ENCODE measurements at regions not wholly inside any gene's neighbourhood (a gene's known extent, or its start where the extent isn't known, plus 50 kb on each side); places are given as distances from the start of the nearest gene placed in this dataset.
A peak's percentile ranks its signal among the peaks of the same experiment; 100 is the strongest.
"Not testable (repeated sequence)": the region's sequence is repeated elsewhere in the genome, so short reads cannot be mapped to it uniquely, and the experiment has no call there.

GRCh38 chr9:103319979-103320378 lies 324.8 kb downstream of the CYLC2 start:
- peaks cover 2% of the 10 kb centered on the region for H3K9me3 ChIP-seq (ENCODE audit: control insufficient read depth, low read length)
- no peak overlapping the region for H3K9ac ChIP-seq (ENCODE audit: low read length)
- no peaks in the 10 kb centered on the region for H3K36me3 ChIP-seq (ENCODE audit: control insufficient read depth, insufficient read depth, low read length, severe bottlenecking)
- H3K27me3 ChIP-seq (replicated peaks; ENCODE audit: control insufficient read depth, insufficient read depth, low read length) = no peaks in the 10 kb centered on the region
- DNase-seq (ENCODE audit: low read depth) = no peak
- no peaks in the 10 kb centered on the region for H3K4me1 ChIP-seq (ENCODE audit: control insufficient read depth, insufficient read depth, low read length)
- H3K4me3 ChIP-seq (ENCODE audit: low read length) = no peak overlapping the region

DNA sequence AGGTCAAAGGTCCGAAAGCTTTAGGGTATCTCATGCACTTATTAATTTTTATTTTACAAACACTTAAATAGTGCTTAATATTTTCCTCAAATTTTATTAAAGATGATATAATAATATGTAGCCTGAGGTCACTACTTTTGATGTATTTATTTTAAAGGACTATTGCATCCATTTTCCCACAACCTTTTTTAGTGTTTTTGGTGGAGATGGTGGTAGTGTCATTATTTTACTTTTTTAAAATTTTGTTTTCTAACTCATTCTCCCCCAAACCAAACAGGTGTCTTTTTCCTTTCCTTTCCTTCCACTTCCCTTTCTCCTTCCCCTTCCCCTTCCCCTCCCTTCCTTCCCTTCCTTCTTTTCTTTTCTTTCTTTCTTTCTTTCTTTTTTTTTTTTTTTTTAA lies 328.6 kb downstream of the CYLC2 start:
- H3K4me3 ChIP-seq (ENCODE audit: low read length) = no peak overlapping the region
- H3K9ac ChIP-seq (ENCODE audit: low read length) = no peak overlapping the region

GRCh38 chr9:103335461-103335860 lies 340.3 kb downstream of the CYLC2 start:
- Histone ChIP-seq H3K4me3 (ENCODE audit: low read length) (no peak overlapping the region), H3K9ac (ENCODE audit: low read length) (no peak overlapping the region), H3K36me3 (ENCODE audit: control insufficient read depth, insufficient read depth, low read length, severe bottlenecking) (no peaks in the 10 kb centered on the region), H3K27me3 (replicated peaks; ENCODE audit: control insufficient read depth, insufficient read depth, low read length) (no peaks in the 10 kb centered on the region), H3K9me3 (ENCODE audit: control insufficient read depth, low read length) (no peaks in the 10 kb centered on the region), H3K4me1 (ENCODE audit: control insufficient read depth, insufficient read depth, low read length) (no peaks in the 10 kb centered on the region)
- DNase-seq (ENCODE audit: low read depth) = no peak

More for the DNA sequence above, 328.6 kb downstream of the CYLC2 start:
- Histone ChIP-seq H3K9me3 (ENCODE audit: control insufficient read depth, low read length) (peaks cover 2% of the 10 kb centered on the region), H3K27me3 (replicated peaks; ENCODE audit: control insufficient read depth, insufficient read depth, low read length) (no peaks in the 10 kb centered on the region), H3K36me3 (ENCODE audit: control insufficient read depth, insufficient read depth, low read length, severe bottlenecking) (no peaks in the 10 kb centered on the region), H3K4me1 (ENCODE audit: control insufficient read depth, insufficient read depth, low read length) (no peaks in the 10 kb centered on the region)
- DNase-seq (ENCODE audit: low read depth) = no peak

- Histone ChIP-seq H3K36me3 (ENCODE audit: control insufficient read depth, insufficient read depth, low read length, severe bottlenecking) (no peaks in the 10 kb centered on the region), H3K4me3 (ENCODE audit: low read length) (no peak overlapping the region), H3K27me3 (replicated peaks; ENCODE audit: control insufficient read depth, insufficient read depth, low read length) (no peaks in the 10 kb centered on the region), H3K9ac (ENCODE audit: low read length) (no peak overlapping the region), H3K4me1 (ENCODE audit: control insufficient read depth, insufficient read depth, low read length) (no peaks in the 10 kb centered on the region), H3K9me3 (ENCODE audit: control insufficient read depth, low read length) (peaks cover 4% of the 10 kb centered on the region)
- no peak for DNase-seq (ENCODE audit: low read depth)
Measured at GRCh38 chr9:103355000-103355399, 359.9 kb downstream of the CYLC2 start.

- H3K9me3 ChIP-seq (ENCODE audit: control insufficient read depth, low read length); H3K36me3 ChIP-seq (ENCODE audit: control insufficient read depth, insufficient read depth, low read length, severe bottlenecking); H3K4me3 ChIP-seq (ENCODE audit: low read length); H3K27me3 ChIP-seq (replicated peaks; ENCODE audit: control insufficient read depth, insufficient read depth, low read length); DNase-seq (ENCODE audit: low read depth); H3K9ac ChIP-seq (ENCODE audit: low read length); H3K4me1 ChIP-seq (ENCODE audit: control insufficient read depth, insufficient read depth, low read length): not testable (repeated sequence)
Measured at GRCh38 chr9:103357980-103358379, 362.8 kb downstream of the CYLC2 start.

- no peaks in the 10 kb centered on the region for H3K4me1 ChIP-seq (ENCODE audit: control insufficient read depth, insufficient read depth, low read length)
- DNase-seq (ENCODE audit: low read depth) = no peak
- no peaks in the 10 kb centered on the region for H3K9me3 ChIP-seq (ENCODE audit: control insufficient read depth, low read length)
- no peak overlapping the region for H3K4me3 ChIP-seq (ENCODE audit: low read length)
- no peaks in the 10 kb centered on the region for H3K27me3 ChIP-seq (replicated peaks; ENCODE audit: control insufficient read depth, insufficient read depth, low read length)
- H3K36me3 ChIP-seq (ENCODE audit: control insufficient read depth, insufficient read depth, low read length, severe bottlenecking) = no peaks in the 10 kb centered on the region
- no peak overlapping the region for H3K9ac ChIP-seq (ENCODE audit: low read length)
Measured at GRCh38 chr9:103361906-103362305, 366.8 kb downstream of the CYLC2 start.

- no peak for DNase-seq (ENCODE audit: low read depth)
- no peak overlapping the region for H3K4me3 ChIP-seq (ENCODE audit: low read length)
- no peaks in the 10 kb centered on the region for H3K4me1 ChIP-seq (ENCODE audit: control insufficient read depth, insufficient read depth, low read length)
- no peaks in the 10 kb centered on the region for H3K9me3 ChIP-seq (ENCODE audit: control insufficient read depth, low read length)
- H3K36me3 ChIP-seq (ENCODE audit: control insufficient read depth, insufficient read depth, low read length, severe bottlenecking) = no peaks in the 10 kb centered on the region
- H3K9ac ChIP-seq (ENCODE audit: low read length) = no peak overlapping the region
- no peaks in the 10 kb centered on the region for H3K27me3 ChIP-seq (replicated peaks; ENCODE audit: control insufficient read depth, insufficient read depth, low read length)
Measured at GRCh38 chr9:103362986-103363385, 367.9 kb downstream of the CYLC2 start.

- peak; percentile 55 for DNase-seq (ENCODE audit: low read depth)
- H3K4me1 ChIP-seq (ENCODE audit: control insufficient read depth, insufficient read depth, low read length) = no peaks in the 10 kb centered on the region
- H3K9ac ChIP-seq (ENCODE audit: low read length) = no peak overlapping the region
- H3K4me3 ChIP-seq (ENCODE audit: low read length) = no peak overlapping the region
- no peaks in the 10 kb centered on the region for H3K36me3 ChIP-seq (ENCODE audit: control insufficient read depth, insufficient read depth, low read length, severe bottlenecking)
- no peaks in the 10 kb centered on the region for H3K27me3 ChIP-seq (replicated peaks; ENCODE audit: control insufficient read depth, insufficient read depth, low read length)
- no peaks in the 10 kb centered on the region for H3K9me3 ChIP-seq (ENCODE audit: control insufficient read depth, low read length)
Measured at GRCh38 chr9:103364753-103365152, 369.6 kb downstream of the CYLC2 start.

DNA sequence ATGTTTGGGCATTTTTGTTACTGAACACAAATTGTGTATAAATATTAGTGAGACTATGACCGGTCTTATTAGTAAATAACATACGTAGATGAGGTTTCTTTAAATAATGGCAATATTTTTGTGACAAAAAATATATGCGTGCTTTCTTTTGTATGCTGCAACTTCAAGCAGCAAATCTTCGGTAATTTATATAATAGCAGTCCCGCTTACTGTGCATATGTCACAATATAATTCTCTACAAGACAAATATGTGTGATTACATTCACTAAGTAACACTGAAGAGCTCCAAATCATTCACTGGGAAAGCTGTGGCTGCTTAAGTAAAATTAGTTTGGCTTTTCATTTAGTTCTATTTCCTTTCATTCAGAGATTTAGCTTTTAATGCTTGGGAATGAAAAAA lies 376.0 kb downstream of the CYLC2 start:
- H3K9me3 ChIP-seq (ENCODE audit: control insufficient read depth, low read length) = no peaks in the 10 kb centered on the region
- H3K36me3 ChIP-seq (ENCODE audit: control insufficient read depth, insufficient read depth, low read length, severe bottlenecking) = no peaks in the 10 kb centered on the region
- H3K4me1 ChIP-seq (ENCODE audit: control insufficient read depth, insufficient read depth, low read length) = no peaks in the 10 kb centered on the region
- DNase-seq (ENCODE audit: low read depth) = no peak
- no peak overlapping the region for H3K4me3 ChIP-seq (ENCODE audit: low read length)
- H3K27me3 ChIP-seq (replicated peaks; ENCODE audit: control insufficient read depth, insufficient read depth, low read length) = no peaks in the 10 kb centered on the region
- no peak overlapping the region for H3K9ac ChIP-seq (ENCODE audit: low read length)

- DNase-seq (ENCODE audit: low read depth) = no peak
- Histone ChIP-seq H3K9me3 (ENCODE audit: control insufficient read depth, low read length) (no peaks in the 10 kb centered on the region), H3K9ac (ENCODE audit: low read length) (no peak overlapping the region), H3K4me1 (ENCODE audit: control insufficient read depth, insufficient read depth, low read length) (no peaks in the 10 kb centered on the region), H3K36me3 (ENCODE audit: control insufficient read depth, insufficient read depth, low read length, severe bottlenecking) (no peaks in the 10 kb centered on the region), H3K4me3 (ENCODE audit: low read length) (no peak overlapping the region), H3K27me3 (replicated peaks; ENCODE audit: control insufficient read depth, insufficient read depth, low read length) (no peaks in the 10 kb centered on the region)
Measured at GRCh38 chr9:103372828-103373227, 377.7 kb downstream of the CYLC2 start.

DNA sequence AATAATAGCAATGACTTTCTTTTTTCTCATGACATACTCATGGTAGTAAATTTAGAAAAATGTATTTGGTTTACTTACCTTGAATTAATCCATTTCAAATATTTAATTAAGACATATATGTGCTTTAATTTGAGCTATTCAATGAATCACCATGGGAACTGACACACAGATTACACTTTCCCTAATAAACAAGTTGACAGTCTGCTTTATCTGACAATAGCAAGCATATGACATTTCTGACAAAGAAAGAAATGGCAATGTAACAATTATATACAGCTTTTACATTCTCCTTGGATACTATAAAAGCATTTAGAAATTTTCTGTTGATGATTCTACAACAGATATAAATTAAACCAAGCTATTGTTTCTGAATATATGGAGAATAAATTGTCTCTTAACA lies 382.5 kb downstream of the CYLC2 start:
- no peak overlapping the region for H3K9ac ChIP-seq (ENCODE audit: low read length)
- no peak for DNase-seq (ENCODE audit: low read depth)
- H3K36me3 ChIP-seq (ENCODE audit: control insufficient read depth, insufficient read depth, low read length, severe bottlenecking) = no peaks in the 10 kb centered on the region
- H3K9me3 ChIP-seq (ENCODE audit: control insufficient read depth, low read length) = no peaks in the 10 kb centered on the region
- H3K4me3 ChIP-seq (ENCODE audit: low read length) = no peak overlapping the region
- H3K27me3 ChIP-seq (replicated peaks; ENCODE audit: control insufficient read depth, insufficient read depth, low read length) = no peaks in the 10 kb centered on the region
- H3K4me1 ChIP-seq (ENCODE audit: control insufficient read depth, insufficient read depth, low read length) = no peaks in the 10 kb centered on the region

GRCh38 chr9:103397868-103398600 lies 402.9 kb downstream of the CYLC2 start:
- no peak overlapping the region for H3K4me3 ChIP-seq (ENCODE audit: low read length)
- H3K9ac ChIP-seq (ENCODE audit: low read length) = no peak overlapping the region
- H3K9me3 ChIP-seq (ENCODE audit: control insufficient read depth, low read length) = no peaks in the 10 kb centered on the region
- H3K36me3 ChIP-seq (ENCODE audit: control insufficient read depth, insufficient read depth, low read length, severe bottlenecking) = no peaks in the 10 kb centered on the region
- peak; percentile 20 for DNase-seq (ENCODE audit: low read depth)
- H3K27me3 ChIP-seq (replicated peaks; ENCODE audit: control insufficient read depth, insufficient read depth, low read length) = no peaks in the 10 kb centered on the region
- no peaks in the 10 kb centered on the region for H3K4me1 ChIP-seq (ENCODE audit: control insufficient read depth, insufficient read depth, low read length)

All from adipocyte (in vitro differentiated cells).